SJCRH30 (cell line): ENCODE measurements at regions not wholly inside any gene's neighbourhood (a gene's known extent, or its start where the extent isn't known, plus 50 kb on each side); places are given as distances from the start of the nearest gene placed in this dataset.
A peak's percentile ranks its signal among the peaks of the same experiment; 100 is the strongest.
"Not testable (repeated sequence)": the region's sequence is repeated elsewhere in the genome, so short reads cannot be mapped to it uniquely, and the experiment has no call there.

Experiments
- DNase-seq, 2 experiments: peaks; one replicate each; pipeline ENCODE4 v3.0.0-alpha.2; 2015 to 2020
- H3K27ac ChIP-seq: fragments of 250-450 bp; sonication (Bioruptor Pico); 2 replicates; pipeline ENCODE4 v1.5.1; 2020; ENCODE audit warnings: mild to moderate bottlenecking, moderate library complexity
- H3K27me3 ChIP-seq: fragments of 250-450 bp; sonication (Bioruptor Pico); 2 replicates; pipeline ENCODE4 v1.5.1; 2020; ENCODE audit warnings: mild to moderate bottlenecking, moderate library complexity
- H3K36me3 ChIP-seq: fragments of 250-450 bp; sonication (Bioruptor Pico); 2 replicates; pipeline ENCODE4 v1.5.1; 2020; ENCODE audit warnings: mild to moderate bottlenecking, moderate library complexity
- H3K4me1 ChIP-seq: fragments of 250-450 bp; sonication (Bioruptor Pico); 2 replicates; pipeline ENCODE4 v1.5.1; 2020; ENCODE audit warnings: mild to moderate bottlenecking, moderate library complexity
- H3K4me3 ChIP-seq: fragments of 250-450 bp; sonication (Bioruptor Pico); 2 replicates; pipeline ENCODE4 v1.5.1; 2020; ENCODE audit warnings: mild to moderate bottlenecking, moderate library complexity
- H3K9me3 ChIP-seq: fragments of 250-450 bp; sonication (Bioruptor Pico); replicated peaks from 2 replicates; pipeline ENCODE4 v1.5.1; 2020; ENCODE audit warnings: mild to moderate bottlenecking, moderate library complexity

GRCh38 chr1:120973836-120974235, 84.3 kb downstream of the PPIAL4A start:
- H3K36me3 ChIP-seq, DNase-seq, H3K4me3 ChIP-seq, H3K27ac ChIP-seq, H3K27me3 ChIP-seq, H3K4me1 ChIP-seq, H3K9me3 ChIP-seq: not testable (repeated sequence)

- not testable (repeated sequence) for DNase-seq, H3K27ac ChIP-seq, H3K4me1 ChIP-seq, H3K27me3 ChIP-seq, H3K4me3 ChIP-seq, H3K9me3 ChIP-seq, H3K36me3 ChIP-seq
Measured at GRCh38 chr1:120977279-120977678, 87.7 kb downstream of the PPIAL4A start.

- H3K36me3 ChIP-seq, H3K4me1 ChIP-seq, DNase-seq, H3K27me3 ChIP-seq, H3K9me3 ChIP-seq, H3K27ac ChIP-seq, H3K4me3 ChIP-seq: not testable (repeated sequence)
Measured at GRCh38 chr1:120981489-120982094, 92.0 kb downstream of the PPIAL4A start.

GRCh38 chr1:120994614-120995013, 105.0 kb downstream of the PPIAL4A start:
- H3K9me3 ChIP-seq, H3K4me3 ChIP-seq: not testable (repeated sequence)

GRCh38 chr1:120995025-120995424, 105.5 kb downstream of the PPIAL4A start:
- not testable (repeated sequence) for H3K36me3 ChIP-seq, H3K4me1 ChIP-seq, H3K27me3 ChIP-seq, H3K9me3 ChIP-seq, H3K4me3 ChIP-seq, H3K27ac ChIP-seq, DNase-seq

More at GRCh38 chr1:120994614-120995013, 105.0 kb downstream of the PPIAL4A start:
- not testable (repeated sequence) for H3K27me3 ChIP-seq, H3K27ac ChIP-seq, H3K36me3 ChIP-seq, DNase-seq, H3K4me1 ChIP-seq

GRCh38 chr1:121001090-121001726, 111.6 kb downstream of the PPIAL4A start:
- not testable (repeated sequence) for H3K9me3 ChIP-seq, H3K36me3 ChIP-seq, H3K27ac ChIP-seq, DNase-seq, H3K4me1 ChIP-seq, H3K27me3 ChIP-seq, H3K4me3 ChIP-seq

- not testable (repeated sequence) for H3K9me3 ChIP-seq, H3K4me1 ChIP-seq, H3K27ac ChIP-seq, H3K4me3 ChIP-seq, H3K27me3 ChIP-seq, DNase-seq, H3K36me3 ChIP-seq
Measured at GRCh38 chr1:121003230-121003629, 113.7 kb downstream of the PPIAL4A start.

GRCh38 chr1:121006826-121007225, 117.3 kb downstream of the PPIAL4A start:
- H3K27ac ChIP-seq, H3K9me3 ChIP-seq, H3K4me3 ChIP-seq: not testable (repeated sequence)

GRCh38 chr1:121007755-121008154, 118.2 kb downstream of the PPIAL4A start:
- H3K36me3 ChIP-seq, H3K4me3 ChIP-seq, H3K9me3 ChIP-seq, H3K27me3 ChIP-seq, H3K4me1 ChIP-seq, H3K27ac ChIP-seq, DNase-seq: not testable (repeated sequence)

More at GRCh38 chr1:121006826-121007225, 117.3 kb downstream of the PPIAL4A start:
- not testable (repeated sequence) for H3K36me3 ChIP-seq, H3K4me1 ChIP-seq, DNase-seq, H3K27me3 ChIP-seq

- H3K36me3 ChIP-seq, DNase-seq, H3K27me3 ChIP-seq, H3K4me3 ChIP-seq, H3K4me1 ChIP-seq, H3K9me3 ChIP-seq, H3K27ac ChIP-seq: not testable (repeated sequence)
Measured at GRCh38 chr1:121008512-121009215, 119.1 kb downstream of the PPIAL4A start.

GRCh38 chr1:121009216-121010057, 119.9 kb downstream of the PPIAL4A start:
- not testable (repeated sequence) for H3K9me3 ChIP-seq, H3K36me3 ChIP-seq, DNase-seq, H3K27me3 ChIP-seq, H3K4me1 ChIP-seq, H3K27ac ChIP-seq, H3K4me3 ChIP-seq

GRCh38 chr1:121010141-121010540, 120.6 kb downstream of the PPIAL4A start:
- not testable (repeated sequence) for H3K27me3 ChIP-seq, H3K4me3 ChIP-seq, H3K9me3 ChIP-seq, H3K27ac ChIP-seq, H3K36me3 ChIP-seq, H3K4me1 ChIP-seq, DNase-seq

- H3K27me3 ChIP-seq: not testable (repeated sequence)
Measured at GRCh38 chr1:121013181-121013580, 123.6 kb downstream of the PPIAL4A start.

GRCh38 chr1:121016182-121017028, 126.8 kb downstream of the PPIAL4A start:
- H3K36me3 ChIP-seq, H3K4me3 ChIP-seq, H3K27ac ChIP-seq, H3K27me3 ChIP-seq, H3K4me1 ChIP-seq, H3K9me3 ChIP-seq: not testable (repeated sequence)
- peak; percentile 62 to 84 for DNase-seq

More at GRCh38 chr1:121013181-121013580, 123.6 kb downstream of the PPIAL4A start:
- not testable (repeated sequence) for H3K36me3 ChIP-seq, H3K4me1 ChIP-seq, DNase-seq, H3K9me3 ChIP-seq, H3K27ac ChIP-seq, H3K4me3 ChIP-seq
